NCI-H187 (cell line): ENCODE measurements at regions not wholly inside any gene's neighbourhood (a gene's known extent, or its start where the extent isn't known, plus 50 kb on each side); places are given as distances from the start of the nearest gene placed in this dataset.

Experiments used
- DNase-seq, 2 experiments: peaks; one replicate each; lab custom pipeline; 2025; lab: John Stamatoyannopoulos, UW

DNA sequence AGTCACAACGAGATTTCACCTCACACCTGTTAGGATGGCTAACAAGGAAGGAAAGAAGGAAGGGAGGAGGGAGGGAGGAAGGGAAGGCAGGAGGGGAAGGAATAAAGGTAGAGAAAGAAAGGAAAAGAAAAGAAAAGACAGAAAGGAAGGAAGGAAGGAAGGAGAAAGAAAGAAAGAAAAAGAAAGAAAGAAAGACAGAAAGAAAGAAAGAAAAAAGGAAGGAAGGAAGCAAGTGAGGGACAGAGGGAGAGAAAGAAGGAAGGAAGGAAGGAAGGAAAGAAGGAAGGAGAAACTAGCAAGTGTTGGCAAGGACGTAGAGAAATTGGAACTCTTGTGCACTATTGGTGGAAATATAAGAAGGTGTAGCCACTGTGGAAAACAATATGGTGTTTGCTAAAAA is 52.2 kb downstream of the CCDC185 start:
- no peak for DNase-seq

DNA sequence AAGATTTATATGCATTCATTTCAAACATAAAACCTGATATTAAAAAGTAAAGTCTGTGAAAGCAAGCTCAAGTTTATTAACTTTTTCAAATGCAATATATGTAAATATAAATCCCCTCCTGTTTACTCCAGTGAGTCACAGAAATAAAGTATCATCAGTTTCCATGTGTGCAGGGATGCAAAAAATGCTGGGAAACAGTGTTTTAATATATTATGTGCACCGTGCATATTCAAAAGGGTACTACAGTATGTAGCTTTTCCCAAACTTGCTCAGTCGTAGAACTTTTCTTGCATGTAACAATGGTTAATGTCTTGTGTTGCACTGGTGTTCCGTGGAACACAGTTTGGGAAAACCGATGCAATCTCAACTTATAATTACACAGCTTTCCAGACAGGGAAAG is 60.7 kb downstream of the CCDC185 start:
- no peak for DNase-seq

DNA sequence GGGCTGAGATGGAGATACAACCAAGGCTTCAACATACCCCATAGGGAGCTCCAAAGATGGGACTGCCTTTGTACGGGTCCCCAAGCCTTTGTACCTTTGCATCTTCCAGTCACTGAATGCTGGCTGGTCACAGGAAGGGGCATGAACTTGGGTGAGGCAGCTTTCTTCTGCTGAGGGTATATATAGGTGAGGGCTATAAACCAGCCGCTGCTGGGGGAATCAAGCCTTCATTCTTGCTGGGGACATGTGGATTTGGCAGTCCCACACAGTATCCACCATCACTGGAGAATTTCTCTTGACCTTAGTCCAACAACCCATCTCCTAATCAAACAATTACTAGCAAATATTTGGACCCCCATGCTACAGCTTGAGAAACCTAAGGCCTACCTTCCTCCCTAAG is 61.7 kb downstream of the CCDC185 start:
- DNase-seq = no peak

DNA sequence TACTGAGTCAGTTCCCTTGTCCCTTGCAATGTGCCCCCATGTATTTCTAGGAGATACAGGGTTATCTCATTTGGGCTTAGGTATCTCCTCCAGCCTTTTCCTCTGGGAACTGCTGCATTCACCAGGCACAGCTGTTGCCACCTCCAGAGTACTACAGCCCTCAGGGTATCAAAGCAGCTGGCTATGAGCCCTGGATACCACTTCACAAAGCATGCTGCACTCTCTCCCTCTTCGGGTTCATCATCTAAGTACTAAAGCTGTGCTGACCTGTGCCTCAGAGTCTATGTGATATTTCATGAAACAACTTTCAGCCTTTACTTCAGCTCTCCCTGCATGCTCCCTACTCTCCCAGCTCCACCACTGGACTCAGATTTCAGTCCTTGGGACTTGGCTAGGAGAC is 62.3 kb downstream of the CCDC185 start:
- no peak for DNase-seq

DNA sequence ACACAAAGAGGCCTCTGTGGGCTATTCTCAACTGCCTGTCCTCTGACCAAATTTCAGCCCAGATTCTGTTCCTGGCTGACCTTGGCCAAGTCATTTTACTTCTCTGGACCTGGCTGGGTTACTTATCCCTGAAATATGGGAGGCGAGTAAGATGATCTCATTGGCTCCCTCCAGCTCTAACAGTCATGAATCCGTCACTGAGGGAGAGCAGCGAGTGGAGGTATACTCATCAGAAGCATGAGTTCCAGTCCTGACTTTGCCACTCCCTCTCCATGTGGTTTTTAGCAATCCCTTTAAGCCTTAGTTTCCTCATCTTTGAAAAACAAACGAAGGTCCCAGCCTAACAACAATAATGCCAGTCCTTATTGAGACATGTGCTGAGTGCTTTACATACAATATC is 63.5 kb downstream of the CCDC185 start:
- no peak for DNase-seq

DNA sequence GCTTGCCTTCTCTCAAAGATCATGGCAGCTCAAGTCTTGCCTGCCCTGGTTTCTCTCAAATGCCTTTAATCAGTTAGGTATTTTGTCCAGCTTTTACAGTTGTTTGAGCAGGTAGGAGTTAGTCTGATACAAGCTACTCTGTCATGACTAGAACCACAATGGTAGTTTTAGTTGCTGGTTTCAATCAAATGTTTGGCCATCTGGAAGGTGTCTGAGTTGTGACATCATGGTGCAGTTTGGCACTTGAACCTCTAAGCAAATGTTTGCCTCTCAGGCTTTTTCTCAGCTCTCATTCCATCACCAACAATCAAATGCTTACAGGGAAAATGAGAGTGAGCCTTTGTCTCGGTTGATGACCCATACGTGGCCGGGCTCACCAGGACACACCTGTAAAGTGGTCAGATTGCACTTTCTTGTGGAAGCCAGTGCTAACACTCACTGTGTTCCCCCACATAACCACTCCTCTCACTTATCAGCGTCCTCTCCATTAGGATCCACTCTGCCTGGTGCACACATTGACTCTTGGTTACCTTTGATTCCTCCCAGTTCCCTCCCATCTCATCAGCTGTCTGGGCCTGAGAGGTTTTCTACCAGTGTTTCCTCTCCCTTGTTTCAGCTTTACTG is 67.5 kb downstream of the CCDC185 start:
- no peak for DNase-seq

DNA sequence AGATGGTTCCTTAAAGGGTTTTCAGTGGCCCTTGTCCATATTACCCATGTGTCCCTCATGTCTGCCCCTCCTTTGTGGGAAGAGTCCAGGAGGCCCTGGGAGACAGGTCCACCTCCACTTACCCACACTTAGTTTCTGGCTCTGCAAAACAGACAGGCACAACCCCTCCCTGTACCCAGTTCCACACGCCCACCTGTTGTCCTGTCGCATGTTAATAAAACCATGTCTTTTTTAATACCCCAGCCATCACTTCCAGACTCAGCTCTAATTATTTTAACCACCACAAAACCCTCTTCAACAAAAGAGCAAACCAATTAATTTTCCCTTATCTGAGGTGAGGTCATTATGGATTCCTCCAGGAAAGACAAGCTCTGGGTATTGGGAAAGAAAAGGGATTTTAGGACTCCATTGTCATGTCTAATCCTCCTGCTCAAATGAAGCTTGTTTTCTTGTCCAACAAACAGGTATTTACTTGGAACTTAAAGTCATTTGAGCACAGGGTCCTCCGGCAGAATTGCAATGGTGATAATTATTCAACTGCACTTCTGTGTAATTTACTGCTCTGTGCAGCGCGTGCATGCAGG is 68.9 kb downstream of the CCDC185 start:
- DNase-seq = no peak

DNA sequence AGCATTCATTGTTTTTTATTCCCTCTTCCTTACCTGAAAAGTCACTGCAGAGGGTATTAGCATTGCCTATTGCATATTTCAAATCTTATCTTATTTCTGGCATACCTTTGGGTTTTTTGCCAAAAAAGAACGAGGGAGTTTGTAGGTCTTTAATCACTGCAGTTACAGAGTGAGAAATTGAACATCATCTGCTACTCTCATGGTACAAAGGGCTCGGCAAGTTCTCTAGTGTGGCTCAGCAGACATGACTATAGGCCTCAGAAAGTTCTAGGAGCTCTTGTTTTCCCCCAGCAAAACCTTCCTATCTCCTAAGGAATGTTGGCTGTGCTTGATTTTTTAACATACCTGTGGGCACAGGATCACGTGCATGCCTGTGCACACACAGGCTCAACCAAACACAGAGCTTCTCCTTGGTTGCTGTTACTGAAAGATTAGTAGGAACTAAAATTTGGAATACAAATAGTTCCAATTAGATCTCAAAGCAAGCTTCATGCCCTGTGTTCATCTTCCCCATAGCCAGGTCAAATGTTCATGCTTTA is 69.7 kb downstream of the CCDC185 start:
- DNase-seq = no peak

DNA sequence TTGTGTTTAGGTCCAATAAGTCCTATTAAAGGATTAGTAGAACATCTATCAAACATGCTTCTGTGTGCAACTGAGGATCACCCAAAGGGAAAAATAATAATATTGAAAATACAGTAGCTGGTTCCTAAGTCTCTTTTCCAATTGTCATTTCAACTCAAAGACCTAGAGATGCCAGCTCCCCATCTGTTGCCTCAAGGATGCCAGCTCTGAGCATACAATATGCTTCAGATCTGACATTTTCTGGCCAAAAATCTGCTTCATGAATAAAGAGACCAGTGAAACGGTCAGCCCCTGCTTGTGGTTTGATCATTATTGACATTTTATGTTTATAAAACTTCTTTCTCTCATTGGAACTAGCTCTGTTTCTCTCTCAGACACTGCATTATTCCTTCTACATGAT is 72.9 kb downstream of the CCDC185 start:
- no peak for DNase-seq

DNA sequence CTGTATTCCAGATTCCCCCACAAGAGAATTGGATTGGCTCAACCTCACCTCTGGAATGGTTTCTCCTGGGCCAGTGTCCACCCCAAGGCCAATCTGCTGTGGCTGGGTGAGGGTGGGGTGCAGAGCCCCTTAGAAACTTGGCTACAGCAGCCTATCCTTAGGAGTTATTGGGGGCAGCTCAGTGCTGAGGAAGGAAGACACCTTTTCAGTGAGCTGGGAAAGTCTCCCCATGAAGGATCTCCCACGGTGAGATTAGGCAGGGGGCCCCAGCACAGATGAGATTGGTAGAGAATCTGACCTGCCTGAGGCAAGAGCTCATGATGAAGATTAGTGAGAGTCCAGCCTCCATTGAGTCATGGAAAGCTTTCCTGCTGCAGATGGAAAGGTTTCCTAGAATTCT is 78.4 kb downstream of the CCDC185 start:
- DNase-seq = no peak

DNA sequence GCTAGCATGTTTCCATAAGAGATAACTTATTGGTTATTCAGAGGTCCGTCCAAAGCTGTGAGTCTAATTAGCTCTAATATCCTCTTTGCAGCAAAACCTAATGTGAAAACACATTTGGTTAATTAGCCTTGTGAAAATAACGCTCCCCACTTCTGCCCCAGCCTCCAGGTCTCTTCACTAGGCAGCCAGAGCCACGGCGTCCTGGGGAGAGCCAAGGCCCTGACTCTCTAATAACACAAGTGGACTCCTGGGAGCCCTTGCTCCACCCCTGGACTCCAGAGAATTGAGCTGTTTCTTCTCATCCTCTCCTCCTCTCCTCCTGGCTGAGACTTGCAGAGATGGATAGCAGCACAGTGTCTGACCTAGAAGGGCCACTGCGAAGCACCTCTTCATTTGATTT is 78.8 kb downstream of the CCDC185 start:
- no peak for DNase-seq

DNA sequence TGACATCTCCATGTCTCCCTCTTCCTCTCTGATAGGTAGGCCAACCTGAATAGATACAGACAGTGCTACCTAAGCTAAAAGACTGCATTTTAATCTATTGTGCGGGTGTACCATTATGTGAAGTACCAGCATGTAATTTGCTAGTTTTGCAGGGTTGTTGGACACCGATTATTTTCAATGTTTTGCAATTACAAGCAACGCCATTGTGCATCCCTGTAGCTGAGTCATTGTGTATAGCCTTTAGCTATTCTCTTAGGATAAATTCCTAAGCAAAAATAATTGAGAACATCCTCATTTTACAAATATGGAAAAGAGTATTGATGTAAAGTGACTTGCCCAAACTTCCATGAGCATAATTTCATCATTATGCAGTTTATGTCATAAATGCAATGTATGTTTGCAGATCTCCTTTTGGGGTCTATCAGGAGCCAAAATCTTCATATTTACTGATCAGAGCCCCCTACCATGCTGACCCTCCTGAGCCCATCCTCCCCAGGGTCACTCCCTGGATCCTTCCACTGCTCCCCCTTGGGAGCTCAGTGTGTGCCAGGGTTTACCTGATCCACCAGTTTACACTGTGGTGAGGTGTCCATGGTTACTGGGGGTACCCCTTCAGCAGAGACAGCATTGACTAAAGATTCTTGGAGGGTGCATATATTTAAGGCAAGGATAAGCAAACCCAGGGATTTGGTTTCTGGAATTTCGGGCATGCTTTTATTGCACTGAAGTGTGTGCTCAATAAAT is 80.6 kb downstream of the CCDC185 start:
- DNase-seq = no peak

DNA sequence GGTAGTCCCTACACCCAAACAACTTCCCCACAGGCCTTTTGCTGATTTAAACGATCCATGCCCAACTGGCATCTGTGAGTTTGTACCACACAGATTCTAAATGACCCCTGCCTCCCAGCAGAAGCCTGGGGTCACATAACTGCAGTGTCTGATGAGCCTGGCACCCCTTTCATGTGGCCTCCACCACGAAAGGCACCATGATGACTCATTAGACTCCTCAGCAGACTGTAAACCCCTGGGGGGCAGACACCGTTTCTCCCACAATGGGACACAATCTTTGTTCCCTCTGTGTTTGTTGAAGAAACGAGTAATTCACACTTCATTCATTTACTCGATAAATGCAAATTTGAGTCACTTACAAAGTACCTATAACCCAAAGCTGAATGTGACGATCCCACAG is 81.6 kb downstream of the CCDC185 start:
- no peak for DNase-seq

DNA sequence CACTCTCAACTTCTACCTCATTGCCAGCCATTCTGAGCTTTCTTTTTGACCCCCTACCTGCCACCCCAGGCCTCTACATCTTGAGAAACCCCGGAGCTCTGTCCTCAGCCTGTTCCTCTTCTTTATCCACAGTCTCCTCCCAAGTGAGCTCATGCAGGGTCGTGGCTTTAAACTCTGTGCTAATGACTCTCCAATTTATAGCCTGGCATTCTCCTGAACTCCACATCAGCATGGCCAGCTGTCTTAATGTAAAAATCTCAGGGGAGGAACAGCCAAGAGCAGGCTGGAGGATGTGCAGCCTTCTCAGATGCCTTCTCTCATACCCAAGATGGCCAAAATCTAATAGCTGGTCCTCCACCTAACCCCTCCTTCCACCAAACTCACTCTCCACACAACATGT is 84.2 kb downstream of the CCDC185 start:
- no peak for DNase-seq

DNA sequence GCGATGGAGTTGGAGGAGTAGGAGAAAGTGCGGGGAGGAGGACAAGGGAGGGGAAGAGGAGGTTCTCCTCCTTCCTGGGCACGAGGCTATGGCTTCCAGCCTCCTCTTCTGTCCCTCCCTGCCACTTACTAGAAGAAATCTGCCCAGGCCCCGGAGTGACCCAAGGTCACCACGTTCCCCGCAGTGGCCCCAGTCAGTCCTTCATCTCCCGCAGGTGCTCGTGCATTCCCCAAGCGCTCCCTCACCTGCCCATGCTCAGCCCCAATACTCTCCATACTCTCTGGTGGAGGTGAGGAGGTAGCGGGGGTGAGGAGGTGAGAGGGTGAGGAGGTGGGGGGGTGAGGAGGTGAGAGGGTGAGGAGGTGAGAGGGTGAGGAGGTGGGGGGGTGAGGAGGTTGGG is 85.4 kb downstream of the CCDC185 start:
- no peak for DNase-seq

DNA sequence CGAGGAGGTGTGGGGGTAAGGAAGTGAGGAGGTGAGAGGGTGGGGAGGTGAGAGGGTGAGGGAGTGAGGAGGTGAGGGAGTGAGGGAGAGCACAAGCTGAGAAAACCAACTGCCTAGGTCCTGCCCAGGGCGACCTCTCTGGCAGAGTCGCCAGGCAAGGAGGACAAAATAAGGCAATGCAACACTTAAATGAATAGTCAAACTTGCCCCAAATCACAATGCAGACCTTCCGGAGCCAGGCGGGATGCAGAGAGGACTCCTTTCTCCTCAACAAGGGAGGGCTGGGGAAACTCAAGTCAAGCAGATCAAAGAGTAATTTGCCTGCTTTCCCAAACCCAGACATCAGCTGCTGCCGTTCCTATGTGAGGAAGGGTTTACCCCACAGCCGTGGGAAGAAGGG is 86.0 kb downstream of the CCDC185 start:
- no peak for DNase-seq

DNA sequence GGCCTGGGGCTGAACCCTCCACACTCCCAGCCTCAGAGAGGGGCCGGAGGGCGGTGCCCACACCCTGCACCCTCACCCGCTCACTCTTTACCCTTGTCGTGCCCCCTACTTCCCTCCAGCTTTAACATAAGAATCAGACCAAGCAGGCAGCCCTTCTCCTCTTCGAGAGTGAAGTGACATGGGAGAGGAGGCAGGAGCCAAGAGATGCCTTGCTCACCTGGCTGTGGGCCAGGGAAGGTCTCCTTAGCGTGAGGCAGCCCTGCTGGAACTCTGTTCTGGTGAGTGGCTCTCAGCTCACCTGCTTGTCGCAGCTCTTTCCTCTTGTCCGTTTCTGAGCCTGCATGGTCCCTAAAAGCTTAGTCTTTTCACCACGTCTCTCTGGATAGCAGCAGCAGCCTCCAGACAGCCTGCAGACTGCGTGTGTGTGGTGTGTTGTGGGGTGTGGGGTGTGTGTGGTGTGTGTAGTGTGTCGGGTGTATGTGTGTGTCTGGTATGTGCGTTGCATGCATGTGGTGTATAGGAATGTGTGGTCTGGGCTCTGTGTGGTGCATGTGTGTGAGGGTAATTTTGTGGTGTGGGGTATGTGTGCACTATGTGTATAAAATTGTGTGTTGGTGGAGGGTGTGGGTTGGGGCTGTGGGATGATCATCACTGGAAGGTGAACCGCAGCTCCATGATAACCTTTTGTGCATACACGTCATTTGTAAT is 86.7 kb downstream of the CCDC185 start:
- DNase-seq = peak; percentile 23 to 39

DNA sequence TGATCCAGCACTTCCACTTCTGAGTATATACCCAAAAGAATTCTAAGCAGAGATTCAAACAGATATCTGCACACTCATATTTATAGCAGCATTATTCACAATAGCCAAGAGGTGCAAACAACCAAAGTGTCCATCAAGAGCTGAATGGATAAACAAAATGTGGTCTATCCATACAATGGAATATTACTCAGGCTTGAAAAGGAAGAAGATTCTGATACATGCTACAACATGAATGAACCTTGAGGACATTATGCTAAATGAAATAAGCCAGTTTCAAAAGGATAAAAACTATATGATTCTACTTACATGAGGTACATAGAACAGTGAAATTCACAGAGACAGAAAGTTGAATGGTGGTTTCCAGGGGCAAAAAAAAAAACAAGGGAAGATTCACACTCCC is 88.9 kb downstream of the CCDC185 start:
- no peak for DNase-seq

DNA sequence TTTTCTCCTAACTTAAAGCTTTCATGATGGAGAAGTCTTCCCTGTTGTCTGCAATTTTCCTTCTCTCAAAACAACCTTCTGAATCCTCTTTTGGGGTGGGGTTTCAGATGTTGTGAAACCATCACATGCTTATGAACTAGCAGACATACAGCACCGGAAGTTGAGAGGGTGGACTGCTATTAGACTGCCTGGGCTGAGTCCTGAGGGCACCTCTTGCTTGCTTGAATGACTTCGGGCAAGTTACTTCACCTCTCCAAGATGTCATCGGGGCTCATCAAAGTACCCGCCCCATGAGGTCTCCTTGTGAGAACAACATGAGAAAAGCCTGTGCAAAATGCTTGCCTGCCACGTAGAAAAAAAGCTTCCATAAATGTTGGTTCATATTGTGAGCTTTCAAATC is 89.6 kb downstream of the CCDC185 start:
- no peak for DNase-seq

DNA sequence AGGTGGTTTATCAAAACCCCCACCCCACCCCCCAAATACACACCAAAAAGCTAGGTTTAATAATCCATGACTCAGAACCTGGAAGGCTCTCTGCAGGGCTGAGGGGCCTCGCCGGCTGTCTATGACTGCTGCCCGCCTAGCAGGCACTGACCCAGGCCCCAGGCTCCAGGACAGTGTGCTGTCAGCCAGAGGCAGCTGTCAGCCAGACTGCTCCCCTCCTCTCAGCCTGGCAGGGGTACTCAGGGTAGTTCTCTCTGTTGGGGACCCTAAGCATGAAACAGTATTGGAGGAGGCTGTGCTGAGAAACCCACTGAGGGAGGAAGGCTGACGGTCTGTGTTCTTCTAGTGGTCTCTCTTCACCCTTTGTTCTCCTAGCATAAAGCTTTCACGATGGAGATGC is 90.3 kb downstream of the CCDC185 start:
- DNase-seq = no peak

DNA sequence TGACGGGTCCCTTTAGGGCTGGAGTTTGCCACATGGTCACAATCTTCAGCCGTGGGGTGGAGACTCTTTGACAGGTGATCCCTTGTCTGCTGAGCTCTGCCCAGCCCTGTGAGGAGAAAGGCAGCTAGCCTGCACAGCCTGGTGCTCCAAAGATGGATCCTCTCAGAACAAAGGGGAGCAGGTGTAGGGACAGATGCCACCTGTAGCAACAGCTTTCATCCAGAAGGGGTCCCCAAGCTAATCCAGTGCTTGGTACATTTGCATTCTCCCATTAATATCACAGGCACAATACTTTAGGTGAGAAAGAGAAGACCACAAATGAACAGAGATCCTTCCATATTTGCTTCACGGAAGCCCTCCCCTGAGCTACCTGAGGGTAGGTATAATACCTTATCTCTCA is 93.2 kb downstream of the CCDC185 start:
- DNase-seq = peak in 1 of 2 experiments; percentile 6
